MCF 10A (cell line): ENCODE measurements at regions not wholly inside any gene's neighbourhood (a gene's known extent, or its start where the extent isn't known, plus 50 kb on each side); places are given as distances from the start of the nearest gene placed in this dataset.
A peak's percentile ranks its signal among the peaks of the same experiment; 100 is the strongest.

Source experiments
- BruUV-seq: library from RNA; stranded (reverse); fragments of 400-500 nt; replicated peaks from 2 replicates; lab custom pipeline; 2021; lab: Mats Ljungman, UMichigan
- CTCF ChIA-PET: fragments of 300-600 bp; sonication (Branson Sonifier 250); formaldehyde crosslinking; extraction: SDS; loops from one replicate; lab custom pipeline; 2021; ENCODE audit warnings: antibody characterized with exemption, inconsistent platforms; lab: Yijun Ruan, JAX
- POLR2A ChIA-PET: fragments of 300-600, 350-650 bp; sonication (Branson Sonifier 250); formaldehyde crosslinking; extraction: SDS; loops from one replicate; lab custom pipeline; 2020; ENCODE audit warnings: antibody characterized with exemption, inconsistent platforms; lab: Yijun Ruan, JAX
- DNase-seq: peaks from one replicate; pipeline ENCODE4 v3.0.0-alpha.2; 2018; ENCODE audit not compliant: unreplicated experiment
- H3K27ac Mint-ChIP-seq: one replicate; pipeline ENCODE4 v1.8.0; 2022; ENCODE audit warnings: mild to moderate bottlenecking, low read depth, mixed read lengths; ENCODE audit not compliant: unreplicated experiment
- H3K27me3 Mint-ChIP-seq: one replicate; pipeline ENCODE4 v1.8.0; 2022; ENCODE audit warnings: mixed read lengths; ENCODE audit not compliant: insufficient read depth, unreplicated experiment
- H3K36me3 Mint-ChIP-seq: one replicate; pipeline ENCODE4 v1.8.0; 2022; ENCODE audit warnings: mild to moderate bottlenecking, moderate library complexity, mixed read lengths; ENCODE audit not compliant: insufficient read depth, unreplicated experiment
- H3K4me1 Mint-ChIP-seq: one replicate; pipeline ENCODE4 v1.8.0; 2022; ENCODE audit warnings: mixed read lengths; ENCODE audit not compliant: insufficient read depth, unreplicated experiment
- H3K4me3 Mint-ChIP-seq: one replicate; pipeline ENCODE4 v1.8.0; 2022; ENCODE audit warnings: mild to moderate bottlenecking, moderate library complexity, mixed read lengths; ENCODE audit not compliant: unreplicated experiment
- H3K9me3 Mint-ChIP-seq: one replicate; pipeline ENCODE4 v1.8.0; 2022; ENCODE audit warnings: mixed read lengths; ENCODE audit not compliant: unreplicated experiment
- intact Hi-C: fragments of 100-400 bp; cut with micrococcal nuclease; formaldehyde crosslinking; loops from 2 replicates; pipeline ENCODE4 v1.14.1; 2022
- TF ChIP-seq, protein P1 (sequence below): fragments of 200-600 bp; IDR thresholded peaks from one replicate; pipeline ENCODE4 v1.8.0; 2022; ENCODE audit warnings: antibody characterized with exemption, mild to moderate bottlenecking; ENCODE audit not compliant: unreplicated experiment

DNA sequence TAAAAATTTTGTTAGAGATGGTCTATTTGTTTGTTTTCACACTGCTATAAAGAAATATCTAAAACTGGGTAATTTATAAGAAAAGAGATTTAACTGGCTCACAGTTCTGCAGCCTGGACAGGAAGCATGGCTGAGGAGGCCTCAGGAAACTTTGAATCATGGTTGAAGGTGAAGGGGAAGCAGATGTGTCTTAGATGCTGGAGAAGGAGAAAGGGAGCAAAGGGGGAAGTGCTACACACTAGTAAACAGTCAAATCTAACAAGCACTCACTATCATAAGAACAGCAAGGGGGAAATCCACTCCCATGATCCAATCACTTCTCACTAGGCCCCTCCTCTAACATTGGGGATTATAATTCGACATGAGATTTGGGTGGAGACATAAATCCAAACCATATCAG is 76.8 kb upstream of the COL24A1 start:
- ChIA-PET CTCF (no interaction called here), POLR2A (no interaction called here)
- no peak for DNase-seq
- Mint-ChIP-seq H3K27me3 (no peaks in the 10 kb centered on the region), H3K9me3 (peaks cover 8% of the 10 kb centered on the region), H3K36me3 (no peaks in the 10 kb centered on the region), H3K4me1 (peaks cover 6% of the 10 kb centered on the region), H3K27ac (no peak overlapping the region), H3K4me3 (no peak overlapping the region)
- TF ChIP-seq, protein P1, sequence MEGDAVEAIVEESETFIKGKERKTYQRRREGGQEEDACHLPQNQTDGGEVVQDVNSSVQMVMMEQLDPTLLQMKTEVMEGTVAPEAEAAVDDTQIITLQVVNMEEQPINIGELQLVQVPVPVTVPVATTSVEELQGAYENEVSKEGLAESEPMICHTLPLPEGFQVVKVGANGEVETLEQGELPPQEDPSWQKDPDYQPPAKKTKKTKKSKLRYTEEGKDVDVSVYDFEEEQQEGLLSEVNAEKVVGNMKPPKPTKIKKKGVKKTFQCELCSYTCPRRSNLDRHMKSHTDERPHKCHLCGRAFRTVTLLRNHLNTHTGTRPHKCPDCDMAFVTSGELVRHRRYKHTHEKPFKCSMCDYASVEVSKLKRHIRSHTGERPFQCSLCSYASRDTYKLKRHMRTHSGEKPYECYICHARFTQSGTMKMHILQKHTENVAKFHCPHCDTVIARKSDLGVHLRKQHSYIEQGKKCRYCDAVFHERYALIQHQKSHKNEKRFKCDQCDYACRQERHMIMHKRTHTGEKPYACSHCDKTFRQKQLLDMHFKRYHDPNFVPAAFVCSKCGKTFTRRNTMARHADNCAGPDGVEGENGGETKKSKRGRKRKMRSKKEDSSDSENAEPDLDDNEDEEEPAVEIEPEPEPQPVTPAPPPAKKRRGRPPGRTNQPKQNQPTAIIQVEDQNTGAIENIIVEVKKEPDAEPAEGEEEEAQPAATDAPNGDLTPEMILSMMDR, result no peak
- no TSS peak for BruUV-seq
- intact Hi-C loops, result no loop called here

DNA sequence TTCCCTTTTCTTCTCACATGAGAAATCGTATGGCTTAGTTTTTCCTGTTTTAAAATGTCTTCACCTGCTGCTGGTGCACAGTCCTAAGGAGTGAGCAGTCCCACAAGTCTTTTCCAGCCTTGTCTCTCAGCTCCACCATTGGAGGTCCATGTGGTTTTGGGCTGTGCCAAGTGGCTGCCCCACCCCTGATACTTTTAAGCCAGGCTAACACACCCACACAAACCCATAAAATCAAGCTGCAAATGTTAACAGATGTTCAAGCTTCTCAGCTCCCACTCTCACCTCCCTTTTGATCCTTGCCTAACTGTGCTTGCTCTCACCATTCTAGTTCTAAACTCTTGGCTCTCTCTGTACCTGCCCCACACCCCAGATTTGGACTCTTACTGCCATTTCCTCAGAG is 74.5 kb upstream of the COL24A1 start:
- Mint-ChIP-seq H3K4me1 (peaks cover 6% of the 10 kb centered on the region), H3K4me3 (no peak overlapping the region), H3K36me3 (no peaks in the 10 kb centered on the region), H3K27me3 (no peaks in the 10 kb centered on the region), H3K9me3 (peaks cover 4% of the 10 kb centered on the region), H3K27ac (no peak overlapping the region)
- peak; percentile 6 for DNase-seq
- TF ChIP-seq, protein P1, result no peak
- ChIA-PET POLR2A (no interaction called here), CTCF (no interaction called here)
- intact Hi-C loops, result no loop called here
- BruUV-seq, result no TSS peak

DNA sequence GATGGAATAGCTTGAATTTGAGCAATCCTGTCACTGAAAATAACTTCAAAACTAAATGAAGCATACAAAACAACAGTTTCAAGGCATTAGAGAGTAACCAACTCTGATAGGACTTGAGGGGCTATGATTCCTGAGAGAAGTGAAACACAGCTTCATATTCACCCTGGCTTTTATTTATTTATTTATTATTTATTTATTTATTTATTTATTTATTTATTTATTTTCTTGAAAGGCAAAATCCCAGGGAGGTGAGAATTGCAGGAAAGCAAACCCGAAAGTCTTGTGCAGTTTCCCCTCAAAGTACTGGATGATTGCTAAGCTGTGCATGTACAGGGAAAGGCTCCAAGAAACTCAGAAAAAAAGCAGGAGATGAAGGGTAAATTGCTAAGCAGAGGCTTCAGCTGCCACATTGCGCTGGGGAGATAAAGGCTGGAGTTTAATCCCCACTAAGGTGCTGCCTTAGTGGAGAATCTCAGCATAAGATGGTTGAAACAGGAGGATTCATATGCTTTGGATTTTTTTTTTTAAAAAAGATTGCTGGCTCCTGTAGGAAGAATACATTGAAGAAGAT is 72.9 kb upstream of the COL24A1 start:
- ChIA-PET POLR2A (no interaction called here), CTCF (no interaction called here)
- no peaks in the 10 kb centered on the region for H3K36me3 Mint-ChIP-seq
- DNase-seq, result no peak
- H3K27me3 Mint-ChIP-seq, result no peaks in the 10 kb centered on the region
- no peak overlapping the region for H3K27ac Mint-ChIP-seq
- no peaks in the 10 kb centered on the region for H3K9me3 Mint-ChIP-seq
- no TSS peak for BruUV-seq
- H3K4me3 Mint-ChIP-seq, result no peak overlapping the region
- TF ChIP-seq, protein P1, result no peak
- peaks cover 6% of the 10 kb centered on the region for H3K4me1 Mint-ChIP-seq
- intact Hi-C loops, result no loop called here

DNA sequence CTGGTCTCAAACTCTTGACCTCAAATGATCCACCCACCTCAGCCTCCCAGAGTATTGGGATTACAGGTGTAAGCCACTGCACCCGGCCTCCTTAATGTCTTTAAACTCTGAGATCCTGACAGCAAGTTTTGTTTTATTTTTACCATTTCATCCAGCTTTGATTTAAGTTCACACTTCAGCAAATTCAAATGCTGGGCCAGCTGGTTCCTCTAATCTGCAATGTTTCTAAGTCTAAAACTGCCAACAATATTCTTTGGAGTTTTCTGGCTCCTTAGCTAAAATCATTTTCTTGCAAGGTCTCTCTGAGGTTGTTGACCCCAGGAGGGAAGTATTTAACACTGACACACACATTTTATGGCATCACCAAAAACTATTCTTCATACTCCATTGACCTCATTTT is 72.0 kb upstream of the COL24A1 start:
- ChIA-PET CTCF (no interaction called here), POLR2A (no interaction called here)
- Mint-ChIP-seq H3K9me3 (no peaks in the 10 kb centered on the region), H3K36me3 (no peaks in the 10 kb centered on the region), H3K27me3 (no peaks in the 10 kb centered on the region), H3K4me3 (no peak overlapping the region), H3K4me1 (peaks cover 6% of the 10 kb centered on the region), H3K27ac (no peak overlapping the region)
- BruUV-seq, result no TSS peak
- TF ChIP-seq, protein P1, result no peak
- no peak for DNase-seq
- intact Hi-C loops, result no loop called here
